ENCODE measurements at regions not wholly inside any gene's neighbourhood (a gene's known extent, or its start where the extent isn't known, plus 50 kb on each side); places are given as distances from the start of the nearest gene placed in this dataset.

GRCh38 chr14:49362916-49363315, 223.3 kb downstream of the RPS29 start:
- Histone ChIP-seq H3K4me3 (ENCODE audit: low read depth, low read length) (no peak overlapping the region), H3K27me3 (ENCODE audit: control insufficient read depth, insufficient read depth, low read length) (no peaks in the 10 kb centered on the region), H3K27ac (ENCODE audit: low read depth, low read length) (no peak overlapping the region), H3K4me1 (ENCODE audit: control insufficient read depth, insufficient read depth, low read length) (no peaks in the 10 kb centered on the region), H3K36me3 (ENCODE audit: control insufficient read depth, insufficient read depth, low read length) (no peaks in the 10 kb centered on the region), H3K9me3 (ENCODE audit: control insufficient read depth, insufficient read depth, low read length) (no peaks in the 10 kb centered on the region)
- no CpG with 5 or more reads among the region's 1 CpG for WGBS (ENCODE audit: insufficient coverage)
- DNase-seq (ENCODE audit: low read depth in 4 of 6, low spot score in 6 of 6) = peak in 1 of 6 donors; percentile 54

- Histone ChIP-seq H3K36me3 (ENCODE audit: control insufficient read depth, insufficient read depth, low read length) (no peaks in the 10 kb centered on the region), H3K27ac (ENCODE audit: low read depth, low read length) (no peak overlapping the region), H3K9me3 (ENCODE audit: control insufficient read depth, insufficient read depth, low read length) (no peaks in the 10 kb centered on the region), H3K4me1 (ENCODE audit: control insufficient read depth, insufficient read depth, low read length) (no peaks in the 10 kb centered on the region), H3K27me3 (ENCODE audit: control insufficient read depth, insufficient read depth, low read length) (no peaks in the 10 kb centered on the region), H3K4me3 (ENCODE audit: low read depth, low read length) (no peak overlapping the region)
- no peak for DNase-seq (ENCODE audit: low read depth in 4 of 6, low spot score in 6 of 6)
- 90% methylated on average over 1 of the region's 3 CpGs for WGBS (ENCODE audit: insufficient coverage)
These were observed 247.1 kb downstream of the RPS29 start for GRCh38 chr14:49339130-49339529.

- DNase-seq (ENCODE audit: low read depth in 4 of 6, low spot score in 6 of 6) = no peak
- Histone ChIP-seq H3K36me3 (ENCODE audit: control insufficient read depth, insufficient read depth, low read length) (no peaks in the 10 kb centered on the region), H3K4me3 (ENCODE audit: low read depth, low read length) (no peak overlapping the region), H3K27me3 (ENCODE audit: control insufficient read depth, insufficient read depth, low read length) (no peaks in the 10 kb centered on the region), H3K27ac (ENCODE audit: low read depth, low read length) (no peak overlapping the region), H3K4me1 (ENCODE audit: control insufficient read depth, insufficient read depth, low read length) (no peaks in the 10 kb centered on the region), H3K9me3 (ENCODE audit: control insufficient read depth, insufficient read depth, low read length) (no peaks in the 10 kb centered on the region)
- 69% methylated on average over 2 of the region's 3 CpGs for WGBS (ENCODE audit: insufficient coverage)
These were observed 266.4 kb downstream of the RPS29 start for GRCh38 chr14:49319810-49320209.

GRCh38 chr14:49315570-49315969, 270.6 kb downstream of the RPS29 start:
- no peak overlapping the region for H3K4me3 ChIP-seq (ENCODE audit: low read depth, low read length)
- H3K36me3 ChIP-seq (ENCODE audit: control insufficient read depth, insufficient read depth, low read length) = no peaks in the 10 kb centered on the region
- no peak for DNase-seq (ENCODE audit: low read depth in 4 of 6, low spot score in 6 of 6)
- H3K27me3 ChIP-seq (ENCODE audit: control insufficient read depth, insufficient read depth, low read length) = no peaks in the 10 kb centered on the region
- 73% methylated on average over 3 of the region's 4 CpGs for WGBS (ENCODE audit: insufficient coverage)
- H3K9me3 ChIP-seq (ENCODE audit: control insufficient read depth, insufficient read depth, low read length) = no peaks in the 10 kb centered on the region
- no peaks in the 10 kb centered on the region for H3K4me1 ChIP-seq (ENCODE audit: control insufficient read depth, insufficient read depth, low read length)
- no peak overlapping the region for H3K27ac ChIP-seq (ENCODE audit: low read depth, low read length)

DNA sequence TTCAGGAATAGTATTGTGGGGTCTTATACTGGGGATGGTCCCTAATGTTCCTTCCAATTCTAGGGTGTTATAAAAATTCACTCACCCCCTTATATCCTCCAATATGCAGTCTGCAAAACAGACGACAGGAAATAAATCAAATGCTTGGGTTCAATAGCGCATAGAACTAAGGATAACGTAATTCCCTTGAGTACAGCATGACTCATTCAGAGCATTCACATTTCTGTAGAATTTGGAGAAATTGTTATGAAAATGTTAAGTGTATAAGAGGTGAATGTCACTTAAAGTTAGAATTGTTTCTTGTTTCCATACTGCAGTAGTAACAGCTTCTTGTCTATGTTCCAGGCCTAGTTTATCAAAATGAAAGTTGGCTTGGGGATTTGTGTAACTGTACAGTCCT, 271.4 kb downstream of the RPS29 start:
- 92% methylated on average over 2 of the region's 3 CpGs for WGBS (ENCODE audit: insufficient coverage)
- Histone ChIP-seq H3K9me3 (ENCODE audit: control insufficient read depth, insufficient read depth, low read length) (no peaks in the 10 kb centered on the region), H3K4me1 (ENCODE audit: control insufficient read depth, insufficient read depth, low read length) (no peaks in the 10 kb centered on the region), H3K27ac (ENCODE audit: low read depth, low read length) (no peak overlapping the region), H3K36me3 (ENCODE audit: control insufficient read depth, insufficient read depth, low read length) (no peaks in the 10 kb centered on the region), H3K4me3 (ENCODE audit: low read depth, low read length) (no peak overlapping the region), H3K27me3 (ENCODE audit: control insufficient read depth, insufficient read depth, low read length) (no peaks in the 10 kb centered on the region)
- DNase-seq (ENCODE audit: low read depth in 4 of 6, low spot score in 6 of 6) = no peak

DNA sequence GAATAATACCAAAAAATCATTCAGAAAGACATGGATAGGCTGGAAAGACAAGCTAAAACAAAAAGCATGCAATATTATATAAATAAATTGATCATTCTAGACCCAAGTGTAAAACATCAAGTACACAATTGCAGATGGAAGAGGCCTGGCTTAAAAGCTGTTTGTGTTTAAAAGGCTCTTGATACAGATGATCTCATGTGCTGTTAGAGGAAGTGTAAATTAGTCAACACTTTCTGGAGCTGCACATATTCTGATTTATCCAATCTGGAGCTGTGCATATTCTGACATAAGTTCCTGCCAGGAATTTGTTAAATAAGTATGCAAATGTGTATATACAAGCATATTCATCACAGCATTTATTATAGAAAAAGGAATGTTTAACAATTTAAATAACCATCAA, 273.1 kb downstream of the RPS29 start:
- Histone ChIP-seq H3K27me3 (ENCODE audit: control insufficient read depth, insufficient read depth, low read length) (no peaks in the 10 kb centered on the region), H3K27ac (ENCODE audit: low read depth, low read length) (no peak overlapping the region)

GRCh38 chr14:49310298-49310697, 275.9 kb downstream of the RPS29 start:
- no peaks in the 10 kb centered on the region for H3K36me3 ChIP-seq (ENCODE audit: control insufficient read depth, insufficient read depth, low read length)
- H3K27me3 ChIP-seq (ENCODE audit: control insufficient read depth, insufficient read depth, low read length) = no peaks in the 10 kb centered on the region
- no peak for DNase-seq (ENCODE audit: low read depth in 4 of 6, low spot score in 6 of 6)
- H3K4me1 ChIP-seq (ENCODE audit: control insufficient read depth, insufficient read depth, low read length) = no peaks in the 10 kb centered on the region
- no peak overlapping the region for H3K27ac ChIP-seq (ENCODE audit: low read depth, low read length)
- H3K4me3 ChIP-seq (ENCODE audit: low read depth, low read length) = no peak overlapping the region
- no peaks in the 10 kb centered on the region for H3K9me3 ChIP-seq (ENCODE audit: control insufficient read depth, insufficient read depth, low read length)

More for the DNA sequence above, 273.1 kb downstream of the RPS29 start:
- peak in 1 of 6 donors; percentile 83 for DNase-seq (ENCODE audit: low read depth in 4 of 6, low spot score in 6 of 6)
- Histone ChIP-seq H3K4me3 (ENCODE audit: low read depth, low read length) (no peak overlapping the region), H3K4me1 (ENCODE audit: control insufficient read depth, insufficient read depth, low read length) (no peaks in the 10 kb centered on the region), H3K36me3 (ENCODE audit: control insufficient read depth, insufficient read depth, low read length) (no peaks in the 10 kb centered on the region), H3K9me3 (ENCODE audit: control insufficient read depth, insufficient read depth, low read length) (no peaks in the 10 kb centered on the region)

DNA sequence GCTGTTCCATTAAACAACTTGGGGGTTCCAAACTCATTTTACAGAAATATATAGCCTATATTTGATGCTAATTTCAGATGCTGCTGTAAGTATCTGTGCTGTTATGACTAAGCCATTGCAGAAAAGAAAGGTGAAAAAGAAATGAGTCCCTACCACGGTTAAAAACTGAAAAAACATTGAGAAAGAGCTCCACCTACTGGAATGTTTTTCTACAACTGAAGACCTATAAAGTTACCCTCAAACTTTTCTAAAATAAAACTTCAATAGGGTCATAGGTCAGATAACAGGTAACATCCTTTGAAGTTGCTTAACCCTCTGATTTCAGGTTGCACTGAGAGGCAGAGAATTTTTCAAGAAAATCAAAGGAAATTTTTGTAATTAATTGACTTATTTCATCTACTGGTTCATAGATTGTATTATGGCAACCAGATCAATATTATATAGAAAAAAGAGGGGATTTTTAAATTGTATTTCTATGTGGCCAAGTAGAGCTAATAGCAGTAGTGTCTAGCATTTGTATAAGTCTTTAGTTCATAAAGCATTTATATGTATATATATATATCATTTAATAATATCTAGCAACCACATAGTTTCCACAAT, 279.9 kb downstream of the RPS29 start:
- Histone ChIP-seq H3K4me1 (ENCODE audit: control insufficient read depth, insufficient read depth, low read length) (peaks cover 3% of the 10 kb centered on the region), H3K36me3 (ENCODE audit: control insufficient read depth, insufficient read depth, low read length) (no peaks in the 10 kb centered on the region), H3K27me3 (ENCODE audit: control insufficient read depth, insufficient read depth, low read length) (no peaks in the 10 kb centered on the region), H3K4me3 (ENCODE audit: low read depth, low read length) (no peak overlapping the region), H3K9me3 (ENCODE audit: control insufficient read depth, insufficient read depth, low read length) (no peaks in the 10 kb centered on the region), H3K27ac (ENCODE audit: low read depth, low read length) (no peak overlapping the region)
- DNase-seq (ENCODE audit: low read depth in 4 of 6, low spot score in 6 of 6) = peak in 5 of 6 donors; percentile 35 to 93 (median 54)
- 0% methylated on average over 1 of the region's 1 CpG for WGBS (ENCODE audit: insufficient coverage)

DNA sequence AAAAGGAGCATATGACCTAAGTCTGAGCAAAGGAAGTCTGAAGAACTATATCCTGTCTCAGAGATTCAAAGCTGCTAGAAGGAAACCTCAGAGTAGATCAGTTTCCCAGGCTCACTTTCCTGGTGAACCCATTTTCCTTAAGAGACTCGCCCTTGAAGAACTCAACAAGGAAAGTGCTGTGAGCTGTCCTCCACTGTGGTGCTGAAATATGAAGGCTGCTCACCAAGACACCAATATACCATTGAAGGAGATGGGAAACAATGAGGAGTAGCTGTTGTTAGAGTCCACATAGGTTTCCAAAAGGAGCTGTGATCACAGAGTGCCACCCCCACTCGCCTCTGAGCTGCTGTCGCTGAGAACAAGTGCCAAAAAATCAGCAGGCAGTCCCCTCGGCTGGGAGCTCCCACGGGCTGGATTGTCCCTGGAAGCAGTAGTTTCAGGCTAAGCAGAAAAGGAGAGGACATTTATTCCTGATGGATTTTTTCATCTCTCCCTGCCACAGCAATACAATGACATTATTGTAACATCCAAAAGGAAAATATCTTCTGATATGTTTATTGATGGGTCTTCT, 282.1 kb downstream of the RPS29 start:
- no peaks in the 10 kb centered on the region for H3K27me3 ChIP-seq (ENCODE audit: control insufficient read depth, insufficient read depth, low read length)
- no peaks in the 10 kb centered on the region for H3K36me3 ChIP-seq (ENCODE audit: control insufficient read depth, insufficient read depth, low read length)
- 0% methylated on average over 1 of the region's 5 CpGs for WGBS (ENCODE audit: insufficient coverage)
- no peak overlapping the region for H3K27ac ChIP-seq (ENCODE audit: low read depth, low read length)
- peak in 4 of 6 donors; percentile 32 to 74 (median 44) for DNase-seq (ENCODE audit: low read depth in 4 of 6, low spot score in 6 of 6)
- no peak overlapping the region for H3K4me3 ChIP-seq (ENCODE audit: low read depth, low read length)
- no peaks in the 10 kb centered on the region for H3K9me3 ChIP-seq (ENCODE audit: control insufficient read depth, insufficient read depth, low read length)
- peaks cover 3% of the 10 kb centered on the region for H3K4me1 ChIP-seq (ENCODE audit: control insufficient read depth, insufficient read depth, low read length)

GRCh38 chr14:49297102-49297501, 289.1 kb downstream of the RPS29 start:
- H3K4me1 ChIP-seq (ENCODE audit: control insufficient read depth, insufficient read depth, low read length) = no peaks in the 10 kb centered on the region
- H3K4me3 ChIP-seq (ENCODE audit: low read depth, low read length) = no peak overlapping the region
- 77% methylated on average over 2 of the region's 3 CpGs for WGBS (ENCODE audit: insufficient coverage)
- no peak for DNase-seq (ENCODE audit: low read depth in 4 of 6, low spot score in 6 of 6)
- no peaks in the 10 kb centered on the region for H3K9me3 ChIP-seq (ENCODE audit: control insufficient read depth, insufficient read depth, low read length)
- H3K27ac ChIP-seq (ENCODE audit: low read depth, low read length) = no peak overlapping the region
- H3K27me3 ChIP-seq (ENCODE audit: control insufficient read depth, insufficient read depth, low read length) = no peaks in the 10 kb centered on the region
- no peaks in the 10 kb centered on the region for H3K36me3 ChIP-seq (ENCODE audit: control insufficient read depth, insufficient read depth, low read length)
